ENCODE measurements at regions not wholly inside any gene's neighbourhood (a gene's known extent, or its start where the extent isn't known, plus 50 kb on each side); places are given as distances from the start of the nearest gene placed in this dataset.

DNA sequence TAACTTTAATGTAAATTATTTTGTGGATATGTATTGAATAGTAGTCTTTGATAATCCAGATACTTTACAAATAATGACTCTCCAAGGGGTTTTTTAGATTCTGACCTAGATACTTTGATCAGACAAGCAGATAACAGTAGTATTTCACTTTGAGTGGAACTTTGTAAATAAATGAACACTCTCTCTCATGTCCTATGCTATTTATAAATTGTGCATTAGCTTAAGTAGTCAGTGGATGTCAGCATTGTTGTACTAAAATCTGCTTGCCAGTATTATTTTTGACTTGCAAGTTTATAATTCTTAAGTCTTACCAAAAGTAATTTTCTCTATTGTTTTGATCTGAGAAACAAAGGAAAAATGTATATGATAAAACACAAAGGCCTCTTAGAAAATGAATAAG is 1113.1 kb upstream of the NRXN1 start:
- Histone ChIP-seq H3K27me3 (replicated peaks; ENCODE audit: insufficient read depth, low read depth, low read length, poor library complexity) (no peaks in the 10 kb centered on the region), H3K9me3 (ENCODE audit: low read depth, low read length, poor library complexity, severe bottlenecking) (no peaks in the 10 kb centered on the region), H3K4me1 (ENCODE audit: insufficient read depth, low read length, poor library complexity, severe bottlenecking) (no peaks in the 10 kb centered on the region), H3K27ac (ENCODE audit: low read depth, low read length, poor library complexity, severe bottlenecking) (no peak overlapping the region), H3K4me3 (ENCODE audit: low read depth, low read length, poor library complexity, severe bottlenecking) (no peak overlapping the region), H3K36me3 (ENCODE audit: insufficient read depth, low read length, poor library complexity, severe bottlenecking) (no peaks in the 10 kb centered on the region)
- intact Hi-C loops (cut with micrococcal nuclease; ENCODE audit: unreplicated experiment), result no loop called here
- ChIA-PET CTCF (interaction anchor here (0.6 kb wide), 1 partner anchor 656 kb away, joined by 4 read pairs; no protein-coding TSS in a partner anchor), POLR2A (ENCODE audit: low non-redundant PET) (no interaction called here)
- no peak for TF ChIP-seq EZH2 (IDR thresholded peaks at IDR 0.05; ENCODE audit: borderline replicate concordance, low read depth, low read length, poor library complexity, severe bottlenecking)
- TF ChIP-seq, protein P1, sequence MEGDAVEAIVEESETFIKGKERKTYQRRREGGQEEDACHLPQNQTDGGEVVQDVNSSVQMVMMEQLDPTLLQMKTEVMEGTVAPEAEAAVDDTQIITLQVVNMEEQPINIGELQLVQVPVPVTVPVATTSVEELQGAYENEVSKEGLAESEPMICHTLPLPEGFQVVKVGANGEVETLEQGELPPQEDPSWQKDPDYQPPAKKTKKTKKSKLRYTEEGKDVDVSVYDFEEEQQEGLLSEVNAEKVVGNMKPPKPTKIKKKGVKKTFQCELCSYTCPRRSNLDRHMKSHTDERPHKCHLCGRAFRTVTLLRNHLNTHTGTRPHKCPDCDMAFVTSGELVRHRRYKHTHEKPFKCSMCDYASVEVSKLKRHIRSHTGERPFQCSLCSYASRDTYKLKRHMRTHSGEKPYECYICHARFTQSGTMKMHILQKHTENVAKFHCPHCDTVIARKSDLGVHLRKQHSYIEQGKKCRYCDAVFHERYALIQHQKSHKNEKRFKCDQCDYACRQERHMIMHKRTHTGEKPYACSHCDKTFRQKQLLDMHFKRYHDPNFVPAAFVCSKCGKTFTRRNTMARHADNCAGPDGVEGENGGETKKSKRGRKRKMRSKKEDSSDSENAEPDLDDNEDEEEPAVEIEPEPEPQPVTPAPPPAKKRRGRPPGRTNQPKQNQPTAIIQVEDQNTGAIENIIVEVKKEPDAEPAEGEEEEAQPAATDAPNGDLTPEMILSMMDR (conservative IDR thresholded peaks at IDR 0.05; ENCODE audit: low read depth, low read length), result no peak
- no peak for DNase-seq (ENCODE audit: low spot score)
- BruUV-seq (replicated peaks), result no TSS peak

DNA sequence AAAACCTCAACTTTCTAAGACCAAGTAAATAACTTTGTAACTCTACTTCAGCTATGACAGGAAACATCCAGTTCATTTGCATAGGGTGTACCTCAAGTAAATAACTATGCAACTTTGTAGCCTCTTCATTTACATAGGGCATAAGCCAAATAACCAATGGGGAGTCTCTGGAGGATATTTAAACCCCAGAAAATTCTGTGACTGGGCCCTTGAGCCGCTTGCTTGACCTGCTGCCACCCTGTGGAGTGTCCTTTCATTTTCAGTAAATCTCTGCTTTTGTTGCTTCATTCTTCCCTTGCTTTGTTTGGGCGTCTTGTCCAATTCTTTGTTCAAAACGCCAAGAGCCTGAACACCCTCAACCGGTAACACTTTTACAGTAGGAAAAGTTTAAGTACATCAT is 1112.7 kb upstream of the NRXN1 start:
- H3K27me3 ChIP-seq (replicated peaks; ENCODE audit: insufficient read depth, low read depth, low read length, poor library complexity), result no peaks in the 10 kb centered on the region
- no peak for DNase-seq (ENCODE audit: low spot score)
- ChIA-PET CTCF (interaction anchor here (0.6 kb wide), 1 partner anchor 656 kb away, joined by 4 read pairs; no protein-coding TSS in a partner anchor), POLR2A (ENCODE audit: low non-redundant PET) (no interaction called here)
- TF ChIP-seq EZH2 (IDR thresholded peaks at IDR 0.05; ENCODE audit: borderline replicate concordance, low read depth, low read length, poor library complexity, severe bottlenecking), result no peak
- TF ChIP-seq, protein P1 (conservative IDR thresholded peaks at IDR 0.05; ENCODE audit: low read depth, low read length), result no peak
- H3K36me3 ChIP-seq (ENCODE audit: insufficient read depth, low read length, poor library complexity, severe bottlenecking), result no peaks in the 10 kb centered on the region
- no peaks in the 10 kb centered on the region for H3K4me1 ChIP-seq (ENCODE audit: insufficient read depth, low read length, poor library complexity, severe bottlenecking)
- H3K27ac ChIP-seq (ENCODE audit: low read depth, low read length, poor library complexity, severe bottlenecking), result no peak overlapping the region
- intact Hi-C loops (cut with micrococcal nuclease; ENCODE audit: unreplicated experiment), result no loop called here
- H3K4me3 ChIP-seq (ENCODE audit: low read depth, low read length, poor library complexity, severe bottlenecking), result no peak overlapping the region
- H3K9me3 ChIP-seq (ENCODE audit: low read depth, low read length, poor library complexity, severe bottlenecking), result no peaks in the 10 kb centered on the region
- no TSS peak for BruUV-seq (replicated peaks)

DNA sequence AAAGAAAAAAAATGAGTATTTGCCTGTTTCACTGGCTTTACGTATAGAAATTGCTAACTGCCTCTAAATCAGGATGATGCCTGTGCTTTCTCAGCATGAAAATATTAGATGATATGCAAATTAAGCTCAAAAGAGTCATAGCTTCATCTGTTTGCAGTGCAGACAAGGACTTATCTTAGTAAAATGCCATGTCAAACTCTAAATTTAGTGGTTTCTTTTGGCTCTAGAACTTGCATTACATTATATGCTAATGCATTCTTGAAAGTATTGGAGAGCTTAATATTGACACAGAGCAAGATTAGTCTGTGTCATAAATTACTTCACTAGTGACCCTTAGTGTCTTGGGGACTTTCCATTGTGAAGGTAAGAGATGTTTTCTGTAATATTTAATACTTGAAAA is 1109.1 kb upstream of the NRXN1 start:
- intact Hi-C loops (cut with micrococcal nuclease; ENCODE audit: unreplicated experiment), result no loop called here
- ChIA-PET CTCF (no interaction called here), POLR2A (ENCODE audit: low non-redundant PET) (no interaction called here)
- H3K9me3 ChIP-seq (ENCODE audit: low read depth, low read length, poor library complexity, severe bottlenecking), result no peaks in the 10 kb centered on the region
- no TSS peak for BruUV-seq (replicated peaks)
- no peak for DNase-seq (ENCODE audit: low spot score)
- TF ChIP-seq EZH2 (IDR thresholded peaks at IDR 0.05; ENCODE audit: borderline replicate concordance, low read depth, low read length, poor library complexity, severe bottlenecking), result no peak
- TF ChIP-seq, protein P1 (conservative IDR thresholded peaks at IDR 0.05; ENCODE audit: low read depth, low read length), result no peak
- H3K4me3 ChIP-seq (ENCODE audit: low read depth, low read length, poor library complexity, severe bottlenecking), result no peak overlapping the region
- H3K4me1 ChIP-seq (ENCODE audit: insufficient read depth, low read length, poor library complexity, severe bottlenecking), result no peaks in the 10 kb centered on the region
- H3K27ac ChIP-seq (ENCODE audit: low read depth, low read length, poor library complexity, severe bottlenecking), result no peak overlapping the region
- no peaks in the 10 kb centered on the region for H3K27me3 ChIP-seq (replicated peaks; ENCODE audit: insufficient read depth, low read depth, low read length, poor library complexity)
- H3K36me3 ChIP-seq (ENCODE audit: insufficient read depth, low read length, poor library complexity, severe bottlenecking), result no peaks in the 10 kb centered on the region
